GM19372 (cell line): ENCODE measurements at regions not wholly inside any gene's neighbourhood (a gene's known extent, or its start where the extent isn't known, plus 50 kb on each side); places are given as distances from the start of the nearest gene placed in this dataset.

Experiments used
- ATAC-seq: cut with Tn5 transposase; IDR thresholded peaks from one replicate; pipeline ENCODE4 v1.9.1; 2021; ENCODE audit warnings: mild to moderate bottlenecking, low read depth, moderate library complexity; ENCODE audit not compliant: unreplicated experiment

GRCh38 chr18:67381608-67382150 lies 134.8 kb downstream of the DSEL start:
- ATAC-seq: no peak

GRCh38 chr18:67380867-67381266 lies 135.7 kb downstream of the DSEL start:
- ATAC-seq: no peak

- no peak for ATAC-seq
These were observed 136.5 kb downstream of the DSEL start for GRCh38 chr18:67379981-67380380.

GRCh38 chr18:67376372-67376771 lies 140.1 kb downstream of the DSEL start:
- no peak for ATAC-seq

- no peak for ATAC-seq
These were observed 142.9 kb downstream of the DSEL start for GRCh38 chr18:67373636-67374035.

GRCh38 chr18:67367540-67367939 lies 149.0 kb downstream of the DSEL start:
- ATAC-seq: no peak

GRCh38 chr18:67363694-67364093 lies 152.8 kb downstream of the DSEL start:
- ATAC-seq: no peak

GRCh38 chr18:67362906-67363305 lies 153.6 kb downstream of the DSEL start:
- no peak for ATAC-seq

GRCh38 chr18:67359873-67360838 lies 156.4 kb downstream of the DSEL start:
- peak; percentile 72 for ATAC-seq

GRCh38 chr18:67358947-67359346 lies 157.6 kb downstream of the DSEL start:
- no peak for ATAC-seq

GRCh38 chr18:67354692-67355091 lies 161.8 kb downstream of the DSEL start:
- no peak for ATAC-seq

GRCh38 chr18:67354091-67354490 lies 162.4 kb downstream of the DSEL start:
- no peak for ATAC-seq

GRCh38 chr18:67347438-67347837 lies 169.1 kb downstream of the DSEL start:
- ATAC-seq: no peak

- no peak for ATAC-seq
These were observed 174.4 kb downstream of the DSEL start for GRCh38 chr18:67342159-67342558.

GRCh38 chr18:67337696-67338095 lies 178.8 kb downstream of the DSEL start:
- no peak for ATAC-seq

- no peak for ATAC-seq
These were observed 184.7 kb downstream of the DSEL start for GRCh38 chr18:67331857-67332256.

GRCh38 chr18:67319109-67319508 lies 197.4 kb downstream of the DSEL start:
- ATAC-seq: no peak

- no peak for ATAC-seq
These were observed 197.9 kb downstream of the DSEL start for GRCh38 chr18:67318651-67319050.

- no peak for ATAC-seq
These were observed 205.7 kb downstream of the DSEL start for GRCh38 chr18:67310826-67311225.

- no peak for ATAC-seq
These were observed 207.7 kb downstream of the DSEL start for GRCh38 chr18:67308819-67309218.

GRCh38 chr18:67305466-67305865 lies 211.1 kb downstream of the DSEL start:
- ATAC-seq: no peak

- ATAC-seq: no peak
These were observed 214.5 kb downstream of the DSEL start for GRCh38 chr18:67302043-67302442.
